ENCODE measurements at regions not wholly inside any gene's neighbourhood (a gene's known extent, or its start where the extent isn't known, plus 50 kb on each side); places are given as distances from the start of the nearest gene placed in this dataset.

DNA sequence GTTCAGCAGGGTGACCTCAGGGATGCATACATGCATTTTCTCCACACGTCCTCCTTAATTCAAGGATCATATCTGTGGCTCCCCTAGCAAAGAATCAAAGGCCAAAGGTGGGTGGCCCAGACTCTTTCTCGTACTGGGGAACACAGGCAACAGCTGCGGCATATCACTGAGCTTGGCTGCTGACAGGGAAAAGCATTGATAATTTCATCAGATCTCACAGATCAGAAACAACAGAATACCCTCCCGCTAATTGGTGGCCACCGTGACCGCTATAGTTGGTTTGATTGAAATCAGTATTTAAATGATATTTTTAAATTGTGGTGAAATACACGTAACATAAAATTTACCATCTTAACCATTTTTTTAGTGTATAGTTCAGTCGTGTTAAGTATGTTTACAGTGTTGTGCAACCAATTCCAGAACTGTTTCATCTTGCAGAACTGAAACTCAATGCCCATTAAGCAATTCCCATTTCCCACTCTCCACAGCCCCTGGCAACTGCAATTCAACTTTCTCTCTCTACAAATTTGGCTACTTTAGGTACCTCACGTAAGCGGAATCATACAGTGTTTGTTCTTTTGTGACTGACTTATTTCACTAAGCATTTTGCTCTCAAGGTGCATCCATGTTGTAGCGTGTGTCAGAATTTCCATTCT is 74.7 kb upstream of the TMEM170B start (continued):
- TF ChIP-seq, protein P1, sequence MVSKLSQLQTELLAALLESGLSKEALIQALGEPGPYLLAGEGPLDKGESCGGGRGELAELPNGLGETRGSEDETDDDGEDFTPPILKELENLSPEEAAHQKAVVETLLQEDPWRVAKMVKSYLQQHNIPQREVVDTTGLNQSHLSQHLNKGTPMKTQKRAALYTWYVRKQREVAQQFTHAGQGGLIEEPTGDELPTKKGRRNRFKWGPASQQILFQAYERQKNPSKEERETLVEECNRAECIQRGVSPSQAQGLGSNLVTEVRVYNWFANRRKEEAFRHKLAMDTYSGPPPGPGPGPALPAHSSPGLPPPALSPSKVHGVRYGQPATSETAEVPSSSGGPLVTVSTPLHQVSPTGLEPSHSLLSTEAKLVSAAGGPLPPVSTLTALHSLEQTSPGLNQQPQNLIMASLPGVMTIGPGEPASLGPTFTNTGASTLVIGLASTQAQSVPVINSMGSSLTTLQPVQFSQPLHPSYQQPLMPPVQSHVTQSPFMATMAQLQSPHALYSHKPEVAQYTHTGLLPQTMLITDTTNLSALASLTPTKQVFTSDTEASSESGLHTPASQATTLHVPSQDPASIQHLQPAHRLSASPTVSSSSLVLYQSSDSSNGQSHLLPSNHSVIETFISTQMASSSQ (IDR thresholded peaks at IDR 0.05; ENCODE audit: low read depth) = no peak
- TF ChIP-seq, protein P1 (CRISPR knock-in tag; IDR thresholded peaks at IDR 0.05; ENCODE audit: borderline replicate concordance) = no peak
- no peak for TF ChIP-seq NFKBIZ (CRISPR knock-in tag; IDR thresholded peaks at IDR 0.05)
- TF ChIP-seq, protein P2, sequence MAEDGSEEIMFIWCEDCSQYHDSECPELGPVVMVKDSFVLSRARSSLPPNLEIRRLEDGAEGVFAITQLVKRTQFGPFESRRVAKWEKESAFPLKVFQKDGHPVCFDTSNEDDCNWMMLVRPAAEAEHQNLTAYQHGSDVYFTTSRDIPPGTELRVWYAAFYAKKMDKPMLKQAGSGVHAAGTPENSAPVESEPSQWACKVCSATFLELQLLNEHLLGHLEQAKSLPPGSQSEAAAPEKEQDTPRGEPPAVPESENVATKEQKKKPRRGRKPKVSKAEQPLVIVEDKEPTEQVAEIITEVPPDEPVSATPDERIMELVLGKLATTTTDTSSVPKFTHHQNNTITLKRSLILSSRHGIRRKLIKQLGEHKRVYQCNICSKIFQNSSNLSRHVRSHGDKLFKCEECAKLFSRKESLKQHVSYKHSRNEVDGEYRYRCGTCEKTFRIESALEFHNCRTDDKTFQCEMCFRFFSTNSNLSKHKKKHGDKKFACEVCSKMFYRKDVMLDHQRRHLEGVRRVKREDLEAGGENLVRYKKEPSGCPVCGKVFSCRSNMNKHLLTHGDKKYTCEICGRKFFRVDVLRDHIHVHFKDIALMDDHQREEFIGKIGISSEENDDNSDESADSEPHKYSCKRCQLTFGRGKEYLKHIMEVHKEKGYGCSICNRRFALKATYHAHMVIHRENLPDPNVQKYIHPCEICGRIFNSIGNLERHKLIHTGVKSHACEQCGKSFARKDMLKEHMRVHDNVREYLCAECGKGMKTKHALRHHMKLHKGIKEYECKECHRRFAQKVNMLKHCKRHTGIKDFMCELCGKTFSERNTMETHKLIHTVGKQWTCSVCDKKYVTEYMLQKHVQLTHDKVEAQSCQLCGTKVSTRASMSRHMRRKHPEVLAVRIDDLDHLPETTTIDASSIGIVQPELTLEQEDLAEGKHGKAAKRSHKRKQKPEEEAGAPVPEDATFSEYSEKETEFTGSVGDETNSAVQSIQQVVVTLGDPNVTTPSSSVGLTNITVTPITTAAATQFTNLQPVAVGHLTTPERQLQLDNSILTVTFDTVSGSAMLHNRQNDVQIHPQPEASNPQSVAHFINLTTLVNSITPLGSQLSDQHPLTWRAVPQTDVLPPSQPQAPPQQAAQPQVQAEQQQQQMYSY (CRISPR knock-in tag; IDR thresholded peaks at IDR 0.05) = no peak
- TF ChIP-seq, protein P3, sequence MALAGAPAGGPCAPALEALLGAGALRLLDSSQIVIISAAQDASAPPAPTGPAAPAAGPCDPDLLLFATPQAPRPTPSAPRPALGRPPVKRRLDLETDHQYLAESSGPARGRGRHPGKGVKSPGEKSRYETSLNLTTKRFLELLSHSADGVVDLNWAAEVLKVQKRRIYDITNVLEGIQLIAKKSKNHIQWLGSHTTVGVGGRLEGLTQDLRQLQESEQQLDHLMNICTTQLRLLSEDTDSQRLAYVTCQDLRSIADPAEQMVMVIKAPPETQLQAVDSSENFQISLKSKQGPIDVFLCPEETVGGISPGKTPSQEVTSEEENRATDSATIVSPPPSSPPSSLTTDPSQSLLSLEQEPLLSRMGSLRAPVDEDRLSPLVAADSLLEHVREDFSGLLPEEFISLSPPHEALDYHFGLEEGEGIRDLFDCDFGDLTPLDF (CRISPR knock-in tag; IDR thresholded peaks at IDR 0.05) = no peak
- no peak for TF ChIP-seq PHF5A (CRISPR knock-in tag; IDR thresholded peaks at IDR 0.05; ENCODE audit: low read depth, unreplicated experiment)
- no peak for TF ChIP-seq SATB2 (CRISPR knock-in tag; IDR thresholded peaks at IDR 0.05)
- TF ChIP-seq, protein P4, sequence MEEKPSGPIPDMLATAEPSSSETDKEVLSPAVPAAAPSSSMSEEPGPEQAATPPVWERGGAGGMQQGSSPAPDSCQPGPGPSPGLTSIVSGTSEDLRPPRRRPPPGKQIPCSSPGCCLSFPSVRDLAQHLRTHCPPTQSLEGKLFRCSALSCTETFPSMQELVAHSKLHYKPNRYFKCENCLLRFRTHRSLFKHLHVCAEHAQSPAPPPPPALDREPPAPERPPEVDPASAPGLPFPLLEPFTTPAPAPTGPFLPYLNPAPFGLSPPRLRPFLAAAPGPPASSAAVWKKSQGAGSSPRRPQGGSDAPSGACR (CRISPR knock-in tag; IDR thresholded peaks at IDR 0.05) = no peak; the same call in 1 of the 2 replicates
- TF ChIP-seq, protein P5, sequence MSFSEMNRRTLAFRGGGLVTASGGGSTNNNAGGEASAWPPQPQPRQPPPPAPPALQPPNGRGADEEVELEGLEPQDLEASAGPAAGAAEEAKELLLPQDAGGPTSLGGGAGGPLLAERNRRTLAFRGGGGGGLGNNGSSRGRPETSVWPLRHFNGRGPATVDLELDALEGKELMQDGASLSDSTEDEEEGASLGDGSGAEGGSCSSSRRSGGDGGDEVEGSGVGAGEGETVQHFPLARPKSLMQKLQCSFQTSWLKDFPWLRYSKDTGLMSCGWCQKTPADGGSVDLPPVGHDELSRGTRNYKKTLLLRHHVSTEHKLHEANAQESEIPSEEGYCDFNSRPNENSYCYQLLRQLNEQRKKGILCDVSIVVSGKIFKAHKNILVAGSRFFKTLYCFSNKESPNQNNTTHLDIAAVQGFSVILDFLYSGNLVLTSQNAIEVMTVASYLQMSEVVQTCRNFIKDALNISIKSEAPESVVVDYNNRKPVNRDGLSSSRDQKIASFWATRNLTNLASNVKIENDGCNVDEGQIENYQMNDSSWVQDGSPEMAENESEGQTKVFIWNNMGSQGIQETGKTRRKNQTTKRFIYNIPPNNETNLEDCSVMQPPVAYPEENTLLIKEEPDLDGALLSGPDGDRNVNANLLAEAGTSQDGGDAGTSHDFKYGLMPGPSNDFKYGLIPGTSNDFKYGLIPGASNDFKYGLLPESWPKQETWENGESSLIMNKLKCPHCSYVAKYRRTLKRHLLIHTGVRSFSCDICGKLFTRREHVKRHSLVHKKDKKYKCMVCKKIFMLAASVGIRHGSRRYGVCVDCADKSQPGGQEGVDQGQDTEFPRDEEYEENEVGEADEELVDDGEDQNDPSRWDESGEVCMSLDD (CRISPR knock-in tag; IDR thresholded peaks at IDR 0.05; ENCODE audit: borderline replicate concordance) = no peak
- TF ChIP-seq, protein P6, sequence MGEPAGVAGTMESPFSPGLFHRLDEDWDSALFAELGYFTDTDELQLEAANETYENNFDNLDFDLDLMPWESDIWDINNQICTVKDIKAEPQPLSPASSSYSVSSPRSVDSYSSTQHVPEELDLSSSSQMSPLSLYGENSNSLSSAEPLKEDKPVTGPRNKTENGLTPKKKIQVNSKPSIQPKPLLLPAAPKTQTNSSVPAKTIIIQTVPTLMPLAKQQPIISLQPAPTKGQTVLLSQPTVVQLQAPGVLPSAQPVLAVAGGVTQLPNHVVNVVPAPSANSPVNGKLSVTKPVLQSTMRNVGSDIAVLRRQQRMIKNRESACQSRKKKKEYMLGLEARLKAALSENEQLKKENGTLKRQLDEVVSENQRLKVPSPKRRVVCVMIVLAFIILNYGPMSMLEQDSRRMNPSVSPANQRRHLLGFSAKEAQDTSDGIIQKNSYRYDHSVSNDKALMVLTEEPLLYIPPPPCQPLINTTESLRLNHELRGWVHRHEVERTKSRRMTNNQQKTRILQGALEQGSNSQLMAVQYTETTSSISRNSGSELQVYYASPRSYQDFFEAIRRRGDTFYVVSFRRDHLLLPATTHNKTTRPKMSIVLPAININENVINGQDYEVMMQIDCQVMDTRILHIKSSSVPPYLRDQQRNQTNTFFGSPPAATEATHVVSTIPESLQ (CRISPR knock-in tag; conservative IDR thresholded peaks at IDR 0.05) = no peak
- TF ChIP-seq, protein P7, sequence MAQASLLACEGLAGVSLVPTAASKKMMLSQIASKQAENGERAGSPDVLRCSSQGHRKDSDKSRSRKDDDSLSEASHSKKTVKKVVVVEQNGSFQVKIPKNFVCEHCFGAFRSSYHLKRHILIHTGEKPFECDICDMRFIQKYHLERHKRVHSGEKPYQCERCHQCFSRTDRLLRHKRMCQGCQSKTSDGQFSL (CRISPR knock-in tag; IDR thresholded peaks at IDR 0.05) = no peak

All from HepG2 (cell line).